ENCODE measurements at regions not wholly inside any gene's neighbourhood (a gene's known extent, or its start where the extent isn't known, plus 50 kb on each side); places are given as distances from the start of the nearest gene placed in this dataset.

DNA sequence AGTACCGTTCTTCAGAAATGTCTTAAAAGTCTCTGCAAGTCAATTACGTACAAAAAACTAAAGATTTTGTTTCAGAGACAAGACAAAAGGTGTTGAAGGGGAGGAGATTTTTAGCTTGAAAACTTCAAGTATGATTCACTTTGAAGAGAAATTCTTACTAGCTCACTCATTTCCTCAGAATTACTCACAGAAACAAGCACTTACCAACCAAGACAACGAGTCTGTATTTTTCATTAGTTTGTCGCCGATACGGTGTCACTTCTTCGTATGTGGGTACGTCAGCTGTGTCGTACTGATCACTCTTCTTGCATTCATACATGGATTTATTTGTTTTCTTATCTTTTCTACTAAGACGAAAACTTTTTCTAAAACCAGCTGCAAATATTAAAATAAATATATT is 90.6 kb upstream of the ODAD2 start:
- TF ChIP-seq, protein P1, sequence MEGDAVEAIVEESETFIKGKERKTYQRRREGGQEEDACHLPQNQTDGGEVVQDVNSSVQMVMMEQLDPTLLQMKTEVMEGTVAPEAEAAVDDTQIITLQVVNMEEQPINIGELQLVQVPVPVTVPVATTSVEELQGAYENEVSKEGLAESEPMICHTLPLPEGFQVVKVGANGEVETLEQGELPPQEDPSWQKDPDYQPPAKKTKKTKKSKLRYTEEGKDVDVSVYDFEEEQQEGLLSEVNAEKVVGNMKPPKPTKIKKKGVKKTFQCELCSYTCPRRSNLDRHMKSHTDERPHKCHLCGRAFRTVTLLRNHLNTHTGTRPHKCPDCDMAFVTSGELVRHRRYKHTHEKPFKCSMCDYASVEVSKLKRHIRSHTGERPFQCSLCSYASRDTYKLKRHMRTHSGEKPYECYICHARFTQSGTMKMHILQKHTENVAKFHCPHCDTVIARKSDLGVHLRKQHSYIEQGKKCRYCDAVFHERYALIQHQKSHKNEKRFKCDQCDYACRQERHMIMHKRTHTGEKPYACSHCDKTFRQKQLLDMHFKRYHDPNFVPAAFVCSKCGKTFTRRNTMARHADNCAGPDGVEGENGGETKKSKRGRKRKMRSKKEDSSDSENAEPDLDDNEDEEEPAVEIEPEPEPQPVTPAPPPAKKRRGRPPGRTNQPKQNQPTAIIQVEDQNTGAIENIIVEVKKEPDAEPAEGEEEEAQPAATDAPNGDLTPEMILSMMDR (IDR thresholded peaks at IDR 0.05 in 4 of 5, conservative IDR thresholded peaks at IDR 0.05 in 1 of 5): no peak
- TF ChIP-seq POLR2A (IDR thresholded peaks at IDR 0.05): no peak
